ENCODE measurements at regions not wholly inside any gene's neighbourhood (a gene's known extent, or its start where the extent isn't known, plus 50 kb on each side); places are given as distances from the start of the nearest gene placed in this dataset.

GRCh38 chr6:98525860-98526259 lies 308.5 kb upstream of the POU3F2 start:
- no peak for DNase-seq (ENCODE audit: low read depth in 2 of 2)

- no peak for DNase-seq (ENCODE audit: low read depth in 2 of 2)
These were observed 307.9 kb upstream of the POU3F2 start for GRCh38 chr6:98526465-98526864.

- no peak for DNase-seq (ENCODE audit: low read depth in 2 of 2)
These were observed 305.0 kb upstream of the POU3F2 start for GRCh38 chr6:98529364-98529763.

- DNase-seq (ENCODE audit: low read depth in 2 of 2) = no peak
These were observed 303.6 kb upstream of the POU3F2 start for GRCh38 chr6:98530732-98531131.

- no peak for DNase-seq (ENCODE audit: low read depth in 2 of 2)
These were observed 302.4 kb upstream of the POU3F2 start for GRCh38 chr6:98532004-98532403.

GRCh38 chr6:98539741-98540140 lies 294.6 kb upstream of the POU3F2 start:
- no peak for DNase-seq (ENCODE audit: low read depth in 2 of 2)

GRCh38 chr6:98546376-98546775 lies 288.0 kb upstream of the POU3F2 start:
- DNase-seq (ENCODE audit: low read depth in 2 of 2) = no peak

GRCh38 chr6:98547151-98547550 lies 287.2 kb upstream of the POU3F2 start:
- DNase-seq (ENCODE audit: low read depth in 2 of 2) = no peak

GRCh38 chr6:98547634-98548033 lies 286.7 kb upstream of the POU3F2 start:
- DNase-seq (ENCODE audit: low read depth in 2 of 2) = no peak

GRCh38 chr6:98548301-98548700 lies 286.1 kb upstream of the POU3F2 start:
- no peak for DNase-seq (ENCODE audit: low read depth in 2 of 2)

GRCh38 chr6:98560418-98560817 lies 274.0 kb upstream of the POU3F2 start:
- no peak for DNase-seq (ENCODE audit: low read depth in 2 of 2)

GRCh38 chr6:98560841-98561240 lies 273.5 kb upstream of the POU3F2 start:
- DNase-seq (ENCODE audit: low read depth in 2 of 2) = no peak

GRCh38 chr6:98566126-98566525 lies 268.2 kb upstream of the POU3F2 start:
- no peak for DNase-seq (ENCODE audit: low read depth in 2 of 2)

- no peak for DNase-seq (ENCODE audit: low read depth in 2 of 2)
These were observed 261.8 kb upstream of the POU3F2 start for GRCh38 chr6:98572579-98572978.

GRCh38 chr6:98574984-98575383 lies 259.4 kb upstream of the POU3F2 start:
- no peak for DNase-seq (ENCODE audit: low read depth in 2 of 2)

GRCh38 chr6:98576791-98577190 lies 257.6 kb upstream of the POU3F2 start:
- no peak for DNase-seq (ENCODE audit: low read depth in 2 of 2)

GRCh38 chr6:98578016-98578415 lies 256.4 kb upstream of the POU3F2 start:
- no peak for DNase-seq (ENCODE audit: low read depth in 2 of 2)

GRCh38 chr6:98579079-98579478 lies 255.3 kb upstream of the POU3F2 start:
- DNase-seq (ENCODE audit: low read depth in 2 of 2) = no peak

- no peak for DNase-seq (ENCODE audit: low read depth in 2 of 2)
These were observed 254.4 kb upstream of the POU3F2 start for GRCh38 chr6:98579941-98580340.

GRCh38 chr6:98581705-98582104 lies 252.7 kb upstream of the POU3F2 start:
- no peak for DNase-seq (ENCODE audit: low read depth in 2 of 2)

- no peak for DNase-seq (ENCODE audit: low read depth in 2 of 2)
These were observed 250.9 kb upstream of the POU3F2 start for GRCh38 chr6:98583506-98583905.

- DNase-seq (ENCODE audit: low read depth in 2 of 2) = no peak
These were observed 248.2 kb upstream of the POU3F2 start for GRCh38 chr6:98586163-98586562.

GRCh38 chr6:98587555-98587954 lies 246.8 kb upstream of the POU3F2 start:
- no peak for DNase-seq (ENCODE audit: low read depth in 2 of 2)

- no peak for DNase-seq (ENCODE audit: low read depth in 2 of 2)
These were observed 244.8 kb upstream of the POU3F2 start for GRCh38 chr6:98589536-98589935.
